ENCODE measurements at regions not wholly inside any gene's neighbourhood (a gene's known extent, or its start where the extent isn't known, plus 50 kb on each side); places are given as distances from the start of the nearest gene placed in this dataset.

GRCh38 chrX:1743105-1743504 is 128.2 kb downstream of the ASMT start:
- no peak overlapping the region for H3K4me3 ChIP-seq (ENCODE audit: extremely low read depth in 1 of 4, insufficient read depth in 2 of 4, low read depth in 3 of 4, low read length in 4 of 4)
- H3K27me3 ChIP-seq (replicated peaks in 1 of 4; ENCODE audit: control insufficient read depth in 3 of 4, extremely low read depth in 1 of 4, insufficient read depth in 3 of 4, low read length in 3 of 4): no peaks in the 10 kb centered on the region
- H3K23me2 ChIP-seq (ENCODE audit: low read depth, low read length): no peaks in the 10 kb centered on the region
- H2BK15ac ChIP-seq (ENCODE audit: low read length): no peak overlapping the region
- H4K91ac ChIP-seq (replicated peaks; ENCODE audit: insufficient read length, low read length): no peak overlapping the region
- H3K4me1 ChIP-seq (replicated peaks in 1 of 4; ENCODE audit: control insufficient read depth in 3 of 4, insufficient read depth in 4 of 4, low read length in 3 of 4): peaks cover 0 to 2% (median 0%) of the 10 kb centered on the region in 4 experiments; a peak in 2 of 7 replicates
- no peak overlapping the region for H3K9ac ChIP-seq (replicated peaks in 1 of 4; ENCODE audit: extremely low read depth in 1 of 4, low read depth in 3 of 4, low read length in 3 of 4)
- TF ChIP-seq SUZ12 (IDR thresholded peaks at IDR 0.05; ENCODE audit: low read length) (no peak), CEBPB (IDR thresholded peaks at IDR 0.05; ENCODE audit: low read depth, low read length) (no peak), TAF7 (optimal IDR thresholded peaks at IDR 0.05; ENCODE audit: borderline replicate concordance, low read depth, low read length) (no peak), HDAC2 (IDR thresholded peaks at IDR 0.05; ENCODE audit: borderline replicate concordance in 1 of 2, low read depth in 2 of 2, low read length in 2 of 2) (no peak), JUN (IDR thresholded peaks at IDR 0.05; ENCODE audit: low read depth, low read length) (no peak), POLR2AphosphoS5 (IDR thresholded peaks at IDR 0.05; ENCODE audit: low read depth, low read length) (no peak), NANOG (IDR thresholded peaks at IDR 0.05; ENCODE audit: insufficient read depth, low read depth, low read length, poor library complexity, severe bottlenecking) (no peak), SIX5 (IDR thresholded peaks at IDR 0.05; ENCODE audit: low read depth, low read length) (no peak), JUND (IDR thresholded peaks at IDR 0.05; ENCODE audit: low read length) (no peak), ASH2L (IDR thresholded peaks at IDR 0.05; ENCODE audit: low read length) (no peak), NRF1 (IDR thresholded peaks at IDR 0.05; ENCODE audit: low read depth, low read length) (no peak), EP300 (IDR thresholded peaks at IDR 0.05; ENCODE audit: borderline replicate concordance in 1 of 2, low read depth in 2 of 2, low read length in 2 of 2) (no peak), SP2 (IDR thresholded peaks at IDR 0.05; ENCODE audit: low read length) (no peak), TBP (IDR thresholded peaks at IDR 0.05; ENCODE audit: low read depth, low read length) (no peak), CHD2 (IDR thresholded peaks at IDR 0.05; ENCODE audit: low read length) (no peak)
- H3K79me1 ChIP-seq (ENCODE audit: low read depth, low read length): no peaks in the 10 kb centered on the region
- no peak overlapping the region for H2BK12ac ChIP-seq (ENCODE audit: low read depth, low read length)
- H3K79me2 ChIP-seq (ENCODE audit: control insufficient read depth in 1 of 2, insufficient read depth in 2 of 2, low read length in 2 of 2): no peaks in the 10 kb centered on the region
- no peak overlapping the region for H3K14ac ChIP-seq (ENCODE audit: insufficient read length)
- no peak overlapping the region for H4K5ac ChIP-seq (ENCODE audit: insufficient read length, low read depth, low read length)
- POLR2A ChIA-PET (ENCODE audit: partially characterized antibody): no interaction called here
- no peak overlapping the region for H2AK5ac ChIP-seq (ENCODE audit: low read depth, low read length)
- H3K23ac ChIP-seq (ENCODE audit: insufficient read length): no peak overlapping the region
- 78% methylated on average over 4 of the region's 4 CpGs; no CpG with 5 or more reads in 1 of the 2 experiments for WGBS, 2 experiments (ENCODE audit: extremely low coverage in 1 of 2, insufficient coverage in 1 of 2, insufficient read length in 1 of 2, insufficient replicate concordance in 2 of 2, low coverage in 1 of 2, low lambda C conversion rate in 2 of 2, missing lambda C conversion rate in 1 of 2)
- H3K56ac ChIP-seq (replicated peaks; ENCODE audit: insufficient read length, low read depth, low read length): no peak overlapping the region
- no peak overlapping the region for H3K18ac ChIP-seq (ENCODE audit: extremely low read depth, low read length)
- no peak overlapping the region for H4K8ac ChIP-seq (ENCODE audit: extremely low read depth, insufficient read depth, low read length)
- FAIRE-seq (no peak), DNase-seq (ENCODE audit: low read depth in 1 of 2, low spot score in 2 of 2) (no peak)
- no peak overlapping the region for H2BK5ac ChIP-seq (ENCODE audit: low read depth, low read length)
- H4K20me1 ChIP-seq (replicated peaks in 1 of 2; ENCODE audit: control insufficient read depth in 1 of 2, insufficient read depth in 2 of 2, low read length in 2 of 2): no peaks in the 10 kb centered on the region
- H2BK120ac ChIP-seq (replicated peaks; ENCODE audit: low read depth, low read length): no peak overlapping the region
- CTCF ChIA-PET (ENCODE audit: partially characterized antibody): no interaction called here
- no peak overlapping the region for H3K4ac ChIP-seq (replicated peaks; ENCODE audit: insufficient read length, low read depth, low read length)
- H3K9me3 ChIP-seq (ENCODE audit: insufficient read depth in 2 of 2, low read depth in 1 of 2, low read length in 1 of 2): peaks cover 3 to 4% of the 10 kb centered on the region in 2 experiments; a peak in 3 of 4 replicates
- no peak overlapping the region for H3K27ac ChIP-seq (ENCODE audit: low read depth, low read length)
- H3K4me2 ChIP-seq (ENCODE audit: insufficient read depth in 1 of 2, low read depth in 2 of 2, low read length in 2 of 2): no peak overlapping the region
- H2BK20ac ChIP-seq (ENCODE audit: low read length): no peak overlapping the region
- no peaks in the 10 kb centered on the region for H3K36me3 ChIP-seq (ENCODE audit: control insufficient read depth in 2 of 4, insufficient read depth in 4 of 4, low read length in 3 of 4)
- no peak overlapping the region for H2AFZ ChIP-seq (ENCODE audit: low read length)

All from H1 (cell line).